ENCODE measurements at regions not wholly inside any gene's neighbourhood (a gene's known extent, or its start where the extent isn't known, plus 50 kb on each side); places are given as distances from the start of the nearest gene placed in this dataset.

DNA sequence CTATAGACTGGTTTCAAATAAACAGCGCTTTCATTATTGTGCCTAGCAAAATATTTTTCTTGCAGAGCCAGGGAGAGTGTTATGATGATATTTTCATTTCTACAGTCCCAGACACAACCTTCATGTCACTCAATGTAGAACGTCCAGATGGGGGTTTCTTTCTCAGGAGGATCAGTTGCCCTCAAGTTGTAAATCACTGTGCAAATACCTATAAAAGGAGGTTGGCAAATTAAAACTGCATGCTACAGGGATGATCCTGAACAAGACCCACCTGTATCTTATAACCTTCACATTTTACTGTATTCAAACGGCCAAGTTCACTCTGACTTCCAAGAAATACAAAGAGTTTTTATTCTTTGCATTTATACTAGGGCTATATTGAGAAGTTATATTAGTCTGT, 486.0 kb downstream of the EDEM1 start:
- no peak for TF ChIP-seq CTCF (IDR thresholded peaks at IDR 0.05)
- no peak for TF ChIP-seq POLR2AphosphoS5 (IDR thresholded peaks at IDR 0.05)
- no peak for TF ChIP-seq EP300 (IDR thresholded peaks at IDR 0.05)
- TF ChIP-seq POLR2A (IDR thresholded peaks at IDR 0.05) = no peak

All from stomach (tissue), 4 donors.